GM12878 (cell line): ENCODE measurements at regions not wholly inside any gene's neighbourhood (a gene's known extent, or its start where the extent isn't known, plus 50 kb on each side); places are given as distances from the start of the nearest gene placed in this dataset.

Source experiments
- ATAC-seq: fragments of 200-7000 bp; cut with Tn5 transposase; 3 replicates; pipeline ENCODE4 v1.9.1; 2020; ENCODE audit warnings: mild to moderate bottlenecking, moderate library complexity
- BruUV-seq: library from RNA; stranded (reverse); fragments of 400-500 nt; replicated peaks from 2 replicates; lab custom pipeline; 2021; lab: Mats Ljungman, UMichigan
- CTCF ChIA-PET: fragments of 300-600 bp; sonication (Branson Sonifier 250); formaldehyde crosslinking; extraction: SDS; loops from one replicate; lab custom pipeline; 2021; ENCODE audit warnings: inconsistent platforms; lab: Yijun Ruan, JAX
- POLR2A ChIA-PET: fragments of 350-600 bp; formaldehyde crosslinking; extraction: SDS; loops from one replicate; lab custom pipeline; 2021; ENCODE audit warnings: inconsistent platforms; lab: Charles Lee
- RAD21 ChIA-PET: fragments of 300-600 bp; sonication (Branson Sonifier 250); formaldehyde crosslinking; loops from one replicate; lab custom pipeline; 2023; ENCODE audit warnings: antibody characterized with exemption; ENCODE audit not compliant: unreplicated experiment; lab: Charles Lee
- SMC1A ChIA-PET: fragments of 300-600 bp; sonication (Branson Sonifier 250); formaldehyde crosslinking; loops from one replicate; lab custom pipeline; 2023; ENCODE audit not compliant: unreplicated experiment, uncharacterized antibody; lab: Charles Lee
- DNase-seq: peaks from one replicate; pipeline ENCODE4 v3.0.0-alpha.2; 2011; ENCODE audit warnings: low read depth, low spot score
- FAIRE-seq: peaks from 3 replicates; lab custom pipeline; 2011; peaks lifted over from hg19 to GRCh38; lab: Jason Lieb, UNC
- H2AFZ ChIP-seq: 2 replicates; pipeline ENCODE4 v1.6.0; 2011; ENCODE audit warnings: low read depth, low read length, control low read depth; ENCODE audit not compliant: control insufficient read depth
- H3K27ac ChIP-seq: 2 replicates; pipeline ENCODE4 v1.5.1; 2011; ENCODE audit warnings: control low read depth; ENCODE audit not compliant: control insufficient read depth, insufficient read depth
- H3K27me3 ChIP-seq, 2 experiments: replicated peaks in 1 of 2; 2 replicates each; pipeline versions ENCODE4 v1.6.0 to v1.6.1; 2011; ENCODE audit warnings: low read length in 1 of 2; ENCODE audit not compliant: control insufficient read depth in 2 of 2, insufficient read depth in 2 of 2
- H3K36me3 ChIP-seq, 2 experiments: 2 replicates each; pipeline ENCODE4 v1.5.1; 2011; ENCODE audit warnings: low read length in 1 of 2; ENCODE audit not compliant: control insufficient read depth in 2 of 2, insufficient read depth in 2 of 2
- H3K4me1 ChIP-seq: 2 replicates; pipeline ENCODE4 v1.6.1; 2011; ENCODE audit warnings: mild to moderate bottlenecking, low read length, moderate library complexity, mixed read lengths; ENCODE audit not compliant: control insufficient read depth, insufficient read depth
- H3K4me2 ChIP-seq: 2 replicates; pipeline ENCODE4 v1.6.0; 2011; ENCODE audit warnings: control low read depth; ENCODE audit not compliant: control insufficient read depth, insufficient read depth
- H3K4me3 ChIP-seq: fragments of 200-600 bp; sonication (generic); 2 replicates; pipeline ENCODE4 v1.5.1; 2016
- H3K79me2 ChIP-seq: 2 replicates; pipeline ENCODE4 v1.6.0; 2011; ENCODE audit warnings: low read length; ENCODE audit not compliant: control insufficient read depth, insufficient read depth
- H3K9ac ChIP-seq: 2 replicates; pipeline ENCODE4 v1.8.0; 2011; ENCODE audit warnings: low read length, control low read depth, mixed read lengths; ENCODE audit not compliant: control insufficient read depth, insufficient read depth
- H3K9me3 ChIP-seq: replicated peaks from 3 replicates; pipeline ENCODE4 v1.5.1; 2011; ENCODE audit warnings: mild to moderate bottlenecking, low read length; ENCODE audit not compliant: control insufficient read depth, insufficient read depth
- H4K20me1 ChIP-seq: 2 replicates; pipeline ENCODE4 v1.6.0; 2011; ENCODE audit not compliant: control insufficient read depth, insufficient read depth
- BACH1 ChIP-seq: fragments of 450-650 bp; IDR thresholded peaks from 2 replicates; pipeline ENCODE4 v1.6.1; 2017; ENCODE audit warnings: mild to moderate bottlenecking, borderline replicate concordance
- BHLHE40 ChIP-seq, 2 experiments: fragments of 450-650 bp in 1 of 2; IDR thresholded peaks; 2 replicates each; pipeline ENCODE4 v1.6.1; 2011 to 2017; ENCODE audit warnings: low read depth in 2 of 2, borderline replicate concordance in 1 of 2, improper control_type of control experiment in 1 of 2, low read length in 1 of 2, mild to moderate bottlenecking in 1 of 2
- CHD4 ChIP-seq: fragments of 200-600 bp; sonication (generic); IDR thresholded peaks from 2 replicates; pipeline ENCODE4 v1.6.1; 2016; ENCODE audit warnings: mild to moderate bottlenecking
- CREM ChIP-seq: IDR thresholded peaks from 2 replicates; pipeline ENCODE4 v1.6.1; 2014; ENCODE audit warnings: antibody characterized with exemption, low read depth
- FOS ChIP-seq: IDR thresholded peaks from 3 replicates; pipeline ENCODE4 v1.6.1; 2011; ENCODE audit warnings: borderline replicate concordance; ENCODE audit not compliant: insufficient read length; ENCODE audit errors: extremely low read depth
- FOXM1 ChIP-seq: IDR thresholded peaks from 2 replicates; pipeline ENCODE4 v1.6.1; 2012; ENCODE audit warnings: low read depth, mild to moderate bottlenecking, inconsistent platforms, low read length, moderate library complexity
- NFYB ChIP-seq: IDR thresholded peaks from 2 replicates; pipeline ENCODE4 v1.6.1; 2011; ENCODE audit warnings: low read depth, mild to moderate bottlenecking, low read length, improper control_type of control experiment, moderate library complexity; ENCODE audit not compliant: insufficient read depth
- RELA ChIP-seq: fragments of 450-650 bp; IDR thresholded peaks from 2 replicates; pipeline ENCODE4 v1.8.0; 2014; ENCODE audit warnings: borderline replicate concordance; ENCODE audit not compliant: partially characterized antibody
- SP1 ChIP-seq: IDR thresholded peaks from one replicate; pipeline ENCODE4 v1.6.1; 2011; ENCODE audit warnings: low read depth, low read length
- ZSCAN29 ChIP-seq: fragments of 450-650 bp; IDR thresholded peaks from 2 replicates; pipeline ENCODE4 v1.6.1; 2017; ENCODE audit warnings: mild to moderate bottlenecking, moderate library complexity
- WGBS: methylation state at CpG from one replicate; pipeline ENCODE4 v1.1.6; 2016; ENCODE audit warnings: low lambda C conversion rate; ENCODE audit not compliant: insufficient replicate concordance, insufficient coverage; ENCODE audit errors: missing lambda C conversion rate; 5-methylcytosine and 5-hydroxymethylcytosine counted together
- in situ Hi-C: fragments of 300-500 bp; cut with MboI; formaldehyde crosslinking; loops from 9 replicates; pipeline ENCODE4 v1.14.3; 2018; ENCODE audit warnings: mixed read lengths
- intact Hi-C: fragments of 100-400 bp; cut with micrococcal nuclease; formaldehyde crosslinking; loops from one replicate; pipeline ENCODE4 v1.14.2; 2022; ENCODE audit not compliant: unreplicated experiment
- TF ChIP-seq, protein P1 (sequence below): fragments of 450-650 bp; IDR thresholded peaks from 2 replicates; pipeline ENCODE4 v1.6.1; 2017; ENCODE audit warnings: antibody characterized with exemption, mild to moderate bottlenecking, moderate library complexity
- TF ChIP-seq, protein P2 (sequence below): fragments of 450-650 bp; IDR thresholded peaks from 2 replicates; pipeline ENCODE4 v1.6.1; 2018; ENCODE audit warnings: mild to moderate bottlenecking, low read depth, moderate library complexity; ENCODE audit not compliant: partially characterized antibody
- TF ChIP-seq, protein P3 (sequence below), 3 experiments: IDR thresholded peaks in 2 of 3; conservative IDR thresholded peaks in 1 of 3; 2 replicates each; pipeline ENCODE4 v1.5.1; 2011; ENCODE audit warnings: low read depth in 3 of 3, low read length in 3 of 3, mild to moderate bottlenecking in 3 of 3, control low read depth in 2 of 3, moderate library complexity in 2 of 3, inconsistent platforms in 1 of 3, mixed read lengths in 1 of 3; ENCODE audit not compliant: control insufficient read depth in 2 of 3, insufficient read depth in 1 of 3; ENCODE audit errors: extremely low read depth in 1 of 3
- TF ChIP-seq, protein P4 (sequence below): fragments of 450-650 bp; IDR thresholded peaks from 2 replicates; pipeline ENCODE4 v1.6.1; 2014; ENCODE audit warnings: mild to moderate bottlenecking

DNA sequence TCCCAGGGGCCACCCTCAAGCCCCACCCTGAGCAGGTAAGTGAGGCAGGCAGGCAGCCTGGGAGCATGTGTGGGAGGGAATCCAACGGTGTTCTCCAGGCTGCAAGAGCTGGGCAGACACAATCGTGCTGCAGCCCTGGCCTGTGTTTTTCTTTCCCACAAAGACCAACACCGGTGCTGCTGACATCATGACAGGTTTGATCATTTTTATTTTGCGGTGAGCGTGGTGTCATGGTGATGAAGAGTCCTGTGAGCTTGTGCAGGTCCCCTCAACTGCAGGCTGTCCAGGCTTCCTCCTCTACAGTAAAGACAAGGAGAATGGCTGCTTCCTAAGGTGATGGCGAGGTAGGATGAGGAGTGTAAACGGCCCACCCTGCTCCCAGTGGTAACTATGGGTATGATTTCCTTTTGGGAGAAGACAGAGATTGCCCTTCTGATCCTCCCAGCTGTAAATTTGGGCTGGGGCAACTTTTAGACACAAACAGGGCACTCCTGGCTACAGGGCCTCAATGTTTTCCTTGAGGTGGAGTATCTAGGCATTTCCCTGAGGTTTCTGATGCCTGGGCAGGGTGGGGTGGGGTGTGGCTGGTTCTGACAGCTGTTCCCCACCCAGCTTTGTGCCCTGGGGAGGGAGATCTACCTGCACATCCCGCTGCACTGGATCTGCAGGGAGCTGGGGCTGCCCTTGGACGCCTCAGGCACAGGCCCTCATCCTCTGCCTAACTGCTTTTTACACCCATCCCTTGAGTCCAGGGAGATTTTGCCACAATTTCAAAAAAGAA is 109.1 kb downstream of the VCPKMT start:
- peaks cover 7% of the 10 kb centered on the region for H3K79me2 ChIP-seq
- in situ Hi-C loops (no loop called here), intact Hi-C loops (no loop called here)
- no peaks in the 10 kb centered on the region for H3K27me3 ChIP-seq
- H3K36me3 ChIP-seq, result no peaks in the 10 kb centered on the region
- FAIRE-seq, result no peak
- no TSS peak for BruUV-seq
- no peak overlapping the region for H3K9ac ChIP-seq
- ChIA-PET POLR2A (interaction anchor here (1.0 to 1.8 kb wide), 2 partner anchors 12 to 29 kb away, joined by 3 to 4 read pairs; no protein-coding TSS in a partner anchor), CTCF (interaction anchor here (1.0 to 1.5 kb wide), 2 partner anchors 31 to 97 kb away, joined by 4 to 5 read pairs; no protein-coding TSS in a partner anchor), SMC1A (interaction anchor here (0.6 to 1.3 kb wide), 6 partner anchors 10 to 256 kb away, joined by 3 to 4 read pairs (median 3); no protein-coding TSS in a partner anchor), RAD21 (interaction anchor here (1.5 kb wide), 1 partner anchor 36 kb away, joined by 4 read pairs; no protein-coding TSS in a partner anchor)
- no peak overlapping the region for H3K4me2 ChIP-seq
- H3K9me3 ChIP-seq, result no peaks in the 10 kb centered on the region
- H2AFZ ChIP-seq, result no peak overlapping the region
- no peak overlapping the region for H3K27ac ChIP-seq
- no peaks in the 10 kb centered on the region for H4K20me1 ChIP-seq
- 90% methylated on average over 9 of the region's 9 CpGs for WGBS
- H3K4me1 ChIP-seq, result peaks cover 19% of the 10 kb centered on the region
- no peak for DNase-seq
- no peak for ATAC-seq
- no peak overlapping the region for H3K4me3 ChIP-seq
- TF ChIP-seq, protein P1, sequence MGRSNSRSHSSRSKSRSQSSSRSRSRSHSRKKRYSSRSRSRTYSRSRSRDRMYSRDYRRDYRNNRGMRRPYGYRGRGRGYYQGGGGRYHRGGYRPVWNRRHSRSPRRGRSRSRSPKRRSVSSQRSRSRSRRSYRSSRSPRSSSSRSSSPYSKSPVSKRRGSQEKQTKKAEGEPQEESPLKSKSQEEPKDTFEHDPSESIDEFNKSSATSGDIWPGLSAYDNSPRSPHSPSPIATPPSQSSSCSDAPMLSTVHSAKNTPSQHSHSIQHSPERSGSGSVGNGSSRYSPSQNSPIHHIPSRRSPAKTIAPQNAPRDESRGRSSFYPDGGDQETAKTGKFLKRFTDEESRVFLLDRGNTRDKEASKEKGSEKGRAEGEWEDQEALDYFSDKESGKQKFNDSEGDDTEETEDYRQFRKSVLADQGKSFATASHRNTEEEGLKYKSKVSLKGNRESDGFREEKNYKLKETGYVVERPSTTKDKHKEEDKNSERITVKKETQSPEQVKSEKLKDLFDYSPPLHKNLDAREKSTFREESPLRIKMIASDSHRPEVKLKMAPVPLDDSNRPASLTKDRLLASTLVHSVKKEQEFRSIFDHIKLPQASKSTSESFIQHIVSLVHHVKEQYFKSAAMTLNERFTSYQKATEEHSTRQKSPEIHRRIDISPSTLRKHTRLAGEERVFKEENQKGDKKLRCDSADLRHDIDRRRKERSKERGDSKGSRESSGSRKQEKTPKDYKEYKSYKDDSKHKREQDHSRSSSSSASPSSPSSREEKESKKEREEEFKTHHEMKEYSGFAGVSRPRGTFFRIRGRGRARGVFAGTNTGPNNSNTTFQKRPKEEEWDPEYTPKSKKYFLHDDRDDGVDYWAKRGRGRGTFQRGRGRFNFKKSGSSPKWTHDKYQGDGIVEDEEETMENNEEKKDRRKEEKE, result no peak
- TF ChIP-seq RELA (no peak), NFYB (no peak), CREM (no peak), ZSCAN29 (no peak), BHLHE40 (IDR thresholded peaks at IDR 0.05; ENCODE audit: borderline replicate concordance in 1 of 2, low read depth in 2 of 2, low read length in 1 of 2) (no peak), FOS (no peak), BACH1 (no peak), CHD4 (no peak), FOXM1 (no peak), SP1 (no peak)
- TF ChIP-seq, protein P2, sequence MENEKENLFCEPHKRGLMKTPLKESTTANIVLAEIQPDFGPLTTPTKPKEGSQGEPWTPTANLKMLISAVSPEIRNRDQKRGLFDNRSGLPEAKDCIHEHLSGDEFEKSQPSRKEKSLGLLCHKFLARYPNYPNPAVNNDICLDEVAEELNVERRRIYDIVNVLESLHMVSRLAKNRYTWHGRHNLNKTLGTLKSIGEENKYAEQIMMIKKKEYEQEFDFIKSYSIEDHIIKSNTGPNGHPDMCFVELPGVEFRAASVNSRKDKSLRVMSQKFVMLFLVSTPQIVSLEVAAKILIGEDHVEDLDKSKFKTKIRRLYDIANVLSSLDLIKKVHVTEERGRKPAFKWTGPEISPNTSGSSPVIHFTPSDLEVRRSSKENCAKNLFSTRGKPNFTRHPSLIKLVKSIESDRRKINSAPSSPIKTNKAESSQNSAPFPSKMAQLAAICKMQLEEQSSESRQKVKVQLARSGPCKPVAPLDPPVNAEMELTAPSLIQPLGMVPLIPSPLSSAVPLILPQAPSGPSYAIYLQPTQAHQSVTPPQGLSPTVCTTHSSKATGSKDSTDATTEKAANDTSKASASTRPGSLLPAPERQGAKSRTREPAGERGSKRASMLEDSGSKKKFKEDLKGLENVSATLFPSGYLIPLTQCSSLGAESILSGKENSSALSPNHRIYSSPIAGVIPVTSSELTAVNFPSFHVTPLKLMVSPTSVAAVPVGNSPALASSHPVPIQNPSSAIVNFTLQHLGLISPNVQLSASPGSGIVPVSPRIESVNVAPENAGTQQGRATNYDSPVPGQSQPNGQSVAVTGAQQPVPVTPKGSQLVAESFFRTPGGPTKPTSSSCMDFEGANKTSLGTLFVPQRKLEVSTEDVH, result no peak
- TF ChIP-seq, protein P3, sequence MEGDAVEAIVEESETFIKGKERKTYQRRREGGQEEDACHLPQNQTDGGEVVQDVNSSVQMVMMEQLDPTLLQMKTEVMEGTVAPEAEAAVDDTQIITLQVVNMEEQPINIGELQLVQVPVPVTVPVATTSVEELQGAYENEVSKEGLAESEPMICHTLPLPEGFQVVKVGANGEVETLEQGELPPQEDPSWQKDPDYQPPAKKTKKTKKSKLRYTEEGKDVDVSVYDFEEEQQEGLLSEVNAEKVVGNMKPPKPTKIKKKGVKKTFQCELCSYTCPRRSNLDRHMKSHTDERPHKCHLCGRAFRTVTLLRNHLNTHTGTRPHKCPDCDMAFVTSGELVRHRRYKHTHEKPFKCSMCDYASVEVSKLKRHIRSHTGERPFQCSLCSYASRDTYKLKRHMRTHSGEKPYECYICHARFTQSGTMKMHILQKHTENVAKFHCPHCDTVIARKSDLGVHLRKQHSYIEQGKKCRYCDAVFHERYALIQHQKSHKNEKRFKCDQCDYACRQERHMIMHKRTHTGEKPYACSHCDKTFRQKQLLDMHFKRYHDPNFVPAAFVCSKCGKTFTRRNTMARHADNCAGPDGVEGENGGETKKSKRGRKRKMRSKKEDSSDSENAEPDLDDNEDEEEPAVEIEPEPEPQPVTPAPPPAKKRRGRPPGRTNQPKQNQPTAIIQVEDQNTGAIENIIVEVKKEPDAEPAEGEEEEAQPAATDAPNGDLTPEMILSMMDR (IDR thresholded peaks at IDR 0.05 in 2 of 3, conservative IDR thresholded peaks at IDR 0.05 in 1 of 3; ENCODE audit: control insufficient read depth in 2 of 3, extremely low read depth in 1 of 3, insufficient read depth in 1 of 3, low read depth in 3 of 3, low read length in 3 of 3), result no peak
- TF ChIP-seq, protein P4, sequence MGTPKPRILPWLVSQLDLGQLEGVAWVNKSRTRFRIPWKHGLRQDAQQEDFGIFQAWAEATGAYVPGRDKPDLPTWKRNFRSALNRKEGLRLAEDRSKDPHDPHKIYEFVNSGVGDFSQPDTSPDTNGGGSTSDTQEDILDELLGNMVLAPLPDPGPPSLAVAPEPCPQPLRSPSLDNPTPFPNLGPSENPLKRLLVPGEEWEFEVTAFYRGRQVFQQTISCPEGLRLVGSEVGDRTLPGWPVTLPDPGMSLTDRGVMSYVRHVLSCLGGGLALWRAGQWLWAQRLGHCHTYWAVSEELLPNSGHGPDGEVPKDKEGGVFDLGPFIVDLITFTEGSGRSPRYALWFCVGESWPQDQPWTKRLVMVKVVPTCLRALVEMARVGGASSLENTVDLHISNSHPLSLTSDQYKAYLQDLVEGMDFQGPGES, result no peak
